NT2/D1 (cell line): ENCODE measurements at regions not wholly inside any gene's neighbourhood (a gene's known extent, or its start where the extent isn't known, plus 50 kb on each side); places are given as distances from the start of the nearest gene placed in this dataset.

Experiments used
- SUZ12 ChIP-seq: IDR thresholded peaks from 2 replicates; pipeline ENCODE4 v1.6.1; 2011; ENCODE audit not compliant: insufficient read length, insufficient read depth; ENCODE audit errors: extremely low read depth
- YY1 ChIP-seq: IDR thresholded peaks from 2 replicates; pipeline ENCODE4 v1.6.1; 2011; ENCODE audit not compliant: insufficient read length, insufficient read depth
- ZNF274 ChIP-seq: IDR thresholded peaks from 2 replicates; pipeline ENCODE4 v1.6.1; 2011; ENCODE audit warnings: mild to moderate bottlenecking, low read depth, low read length

- TF ChIP-seq YY1 (no peak), ZNF274 (no peak), SUZ12 (no peak)
These were observed 50.3 kb upstream of the FNDC1 start for GRCh38 chr6:159118924-159119323.
